Heart left ventricle (tissue), 13 donors: ENCODE measurements at regions not wholly inside any gene's neighbourhood (a gene's known extent, or its start where the extent isn't known, plus 50 kb on each side); places are given as distances from the start of the nearest gene placed in this dataset.

Source experiments
- POLR2A ChIP-seq, 2 donors: fragments of 450-650 bp; IDR thresholded peaks; one replicate each; pipeline ENCODE4 v1.6.1; 2017; ENCODE audit warnings: antibody characterized with exemption in 2 of 2, mild to moderate bottlenecking in 2 of 2, moderate library complexity in 2 of 2
- TF ChIP-seq, protein P1 (sequence below), 12 donors: fragments of 200-600 bp; sonication (generic) in 4 of 12; IDR thresholded peaks; one replicate each; pipeline versions ENCODE4 v1.5.0 to v1.8.0; 2018 to 2022; ENCODE audit warnings: antibody characterized with exemption in 12 of 12, mild to moderate bottlenecking in 5 of 12
- donor health status: ischemic (EF 13 %, LVEDD 7.1; RV severe dilation, severe dysfunction).
- donor health status: DM: no; HTN: yes; CAD: no.
- donor health status: DM: no; HTN: no; CAD: no.
- donor health status: ischemic (EF 25% LVEDD 6.9; RV normal size, moderate dysfunction).
- donor health status: ischemic (EF 25% LVEDD 5.7; RV mildly dilated, moderate dysfunction).
- donor health status: ischemic (EF 35%, LVEDD 5.7; RV mildly dilated, moderate dysfunction).
- donor health status: nonischemic (EF 11% LVEDD 7.7; RV severe dilation, severe dysfunction).
- donor health status: DM: yes; HTN: yes; CAD: no.
- donor health status: PGD.
- donor health status: ischemic (EF 29% LVEDD 5.4; RV normal size, mild dysfunction).
- donor health status: nonischemic (EF 23%, LVEDD 6.1; RV moderate dilation, normal function).

DNA sequence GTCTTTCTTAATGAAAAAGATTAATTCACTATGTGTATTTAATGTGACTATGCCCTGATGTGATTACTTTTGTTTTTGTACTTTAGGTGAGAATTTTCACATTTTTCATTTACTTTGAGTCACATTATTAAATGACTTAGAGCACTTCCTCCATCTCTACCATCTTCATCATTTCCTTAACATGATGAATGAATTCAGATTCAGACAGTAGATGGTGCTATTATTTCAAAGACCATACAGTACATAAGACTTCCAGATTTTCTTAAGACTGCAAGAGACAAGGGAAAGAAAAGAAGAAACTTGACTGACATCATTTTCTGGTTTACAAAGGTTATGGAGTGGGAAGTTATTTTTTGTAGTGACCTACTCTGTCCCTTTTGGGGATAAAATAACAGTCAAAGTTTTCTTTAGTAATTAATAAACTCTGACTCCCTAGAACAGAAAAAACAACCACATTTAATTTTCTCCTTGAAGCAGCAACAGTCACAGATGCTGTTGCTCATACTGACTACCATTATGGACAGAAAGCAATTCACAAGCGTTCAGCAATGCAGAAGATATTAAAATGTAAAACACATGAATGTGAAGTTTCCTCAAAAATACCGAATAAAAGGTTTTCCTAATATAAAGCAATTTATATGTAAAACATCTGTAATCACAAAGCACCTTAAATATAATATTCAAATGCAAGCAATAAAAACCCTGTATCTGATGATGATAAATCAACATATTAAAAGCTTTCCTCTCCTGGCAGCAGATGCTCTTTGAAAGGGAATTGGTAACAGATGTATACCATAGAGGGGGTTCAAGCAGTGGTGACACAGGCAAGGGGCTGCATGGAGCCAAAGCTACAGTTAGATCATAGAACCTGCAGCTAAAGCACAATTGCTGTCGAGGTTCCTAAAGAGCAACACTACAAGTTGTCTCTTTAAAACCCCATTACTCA is 1010.9 kb upstream of the NXPH2 start:
- no peak for TF ChIP-seq POLR2A (IDR thresholded peaks at IDR 0.05)
- TF ChIP-seq, protein P1, sequence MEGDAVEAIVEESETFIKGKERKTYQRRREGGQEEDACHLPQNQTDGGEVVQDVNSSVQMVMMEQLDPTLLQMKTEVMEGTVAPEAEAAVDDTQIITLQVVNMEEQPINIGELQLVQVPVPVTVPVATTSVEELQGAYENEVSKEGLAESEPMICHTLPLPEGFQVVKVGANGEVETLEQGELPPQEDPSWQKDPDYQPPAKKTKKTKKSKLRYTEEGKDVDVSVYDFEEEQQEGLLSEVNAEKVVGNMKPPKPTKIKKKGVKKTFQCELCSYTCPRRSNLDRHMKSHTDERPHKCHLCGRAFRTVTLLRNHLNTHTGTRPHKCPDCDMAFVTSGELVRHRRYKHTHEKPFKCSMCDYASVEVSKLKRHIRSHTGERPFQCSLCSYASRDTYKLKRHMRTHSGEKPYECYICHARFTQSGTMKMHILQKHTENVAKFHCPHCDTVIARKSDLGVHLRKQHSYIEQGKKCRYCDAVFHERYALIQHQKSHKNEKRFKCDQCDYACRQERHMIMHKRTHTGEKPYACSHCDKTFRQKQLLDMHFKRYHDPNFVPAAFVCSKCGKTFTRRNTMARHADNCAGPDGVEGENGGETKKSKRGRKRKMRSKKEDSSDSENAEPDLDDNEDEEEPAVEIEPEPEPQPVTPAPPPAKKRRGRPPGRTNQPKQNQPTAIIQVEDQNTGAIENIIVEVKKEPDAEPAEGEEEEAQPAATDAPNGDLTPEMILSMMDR (IDR thresholded peaks at IDR 0.05): peak in 6 of 12 donors; percentile 12 to 40 (median 28)
